Activated CD4-positive, alpha-beta T cell treated with anti-CD3 and anti-CD28 coated beads for 24 hours (primary cell): ENCODE measurements at regions not wholly inside any gene's neighbourhood (a gene's known extent, or its start where the extent isn't known, plus 50 kb on each side); places are given as distances from the start of the nearest gene placed in this dataset.
"Not testable (repeated sequence)": the region's sequence is repeated elsewhere in the genome, so short reads cannot be mapped to it uniquely, and the experiment has no call there.

Experiments used
- DNase-seq, 2 donors: peaks; one replicate each; pipeline ENCODE4 v3.0.0-alpha.2; 2020; ENCODE audit warnings: low read depth in 2 of 2

DNA sequence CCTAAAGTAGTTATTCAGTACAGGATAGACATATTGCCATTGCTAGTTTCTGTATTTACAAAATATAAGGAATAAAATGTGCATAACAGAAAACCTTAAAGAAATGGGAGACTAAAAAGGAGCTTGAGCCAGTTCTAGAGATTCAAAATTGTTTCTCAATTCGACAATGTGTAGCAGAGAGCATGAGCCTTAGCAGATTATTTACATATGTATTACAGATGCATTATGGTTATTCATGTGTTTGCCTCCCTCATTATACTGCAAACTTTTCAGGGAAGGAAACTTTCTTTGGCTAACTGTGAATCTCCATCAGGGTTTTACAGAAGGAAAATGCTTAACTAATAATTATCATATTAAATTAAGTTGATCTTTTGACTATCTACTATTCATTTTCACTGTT is 854.4 kb upstream of the SLC39A10 start:
- no peak for DNase-seq

DNA sequence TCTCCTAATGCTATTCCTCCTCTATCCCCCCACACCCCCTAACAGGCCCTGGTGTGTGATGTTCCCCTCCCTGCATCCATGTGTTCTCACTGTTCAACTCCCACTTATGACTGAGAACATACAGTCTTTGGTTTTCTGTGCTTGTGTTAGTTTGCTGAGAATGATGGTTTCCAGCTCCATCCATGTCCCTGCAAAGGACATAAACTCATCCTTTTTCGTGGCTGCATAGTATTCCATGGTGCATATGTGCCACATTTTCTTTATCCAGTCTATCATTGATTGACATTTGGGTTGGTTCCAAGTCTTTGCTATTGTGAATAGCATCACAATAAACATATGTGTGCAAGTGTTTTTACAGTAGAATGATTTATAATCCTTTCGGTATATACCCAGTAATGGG is 870.0 kb upstream of the SLC39A10 start:
- not testable (repeated sequence) for DNase-seq

DNA sequence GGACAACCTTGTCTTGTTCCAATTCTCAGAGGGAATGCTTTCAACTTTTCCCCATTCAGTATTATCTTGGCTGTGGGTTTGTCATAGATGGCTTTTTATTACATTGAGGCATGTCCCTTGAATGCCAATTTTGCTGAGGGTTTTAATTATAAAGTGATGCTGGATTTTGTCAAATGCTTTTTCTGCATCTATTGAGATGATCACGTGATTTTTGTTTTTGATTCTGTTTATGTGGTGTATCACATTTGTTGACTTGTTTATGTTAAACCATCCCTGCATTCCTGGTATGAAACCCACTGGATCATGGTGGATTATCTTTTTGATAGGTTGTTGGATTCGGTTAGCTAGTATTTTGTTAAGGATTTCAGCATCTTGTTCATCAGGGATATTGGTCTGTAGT is 885.6 kb upstream of the SLC39A10 start:
- DNase-seq, result not testable (repeated sequence)

DNA sequence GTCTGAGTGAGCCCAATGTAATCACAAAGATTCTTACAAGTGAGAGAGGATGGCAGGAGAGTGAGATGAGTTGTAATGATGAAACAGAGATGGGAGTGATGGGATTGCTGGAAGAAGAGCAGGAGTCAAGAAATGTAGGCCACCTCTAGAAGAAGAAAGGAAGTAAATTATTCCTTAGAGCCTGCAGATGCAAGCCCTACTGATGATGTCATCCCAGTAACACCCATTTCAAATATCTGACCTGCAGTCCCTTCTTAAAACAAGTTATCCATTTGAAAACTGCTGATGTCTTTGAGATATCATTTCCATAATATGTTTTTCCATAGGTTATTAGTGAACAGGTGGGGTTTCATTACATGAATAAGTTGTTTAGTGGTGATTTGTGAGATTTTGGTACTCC is 888.0 kb upstream of the SLC39A10 start:
- DNase-seq, result no peak

DNA sequence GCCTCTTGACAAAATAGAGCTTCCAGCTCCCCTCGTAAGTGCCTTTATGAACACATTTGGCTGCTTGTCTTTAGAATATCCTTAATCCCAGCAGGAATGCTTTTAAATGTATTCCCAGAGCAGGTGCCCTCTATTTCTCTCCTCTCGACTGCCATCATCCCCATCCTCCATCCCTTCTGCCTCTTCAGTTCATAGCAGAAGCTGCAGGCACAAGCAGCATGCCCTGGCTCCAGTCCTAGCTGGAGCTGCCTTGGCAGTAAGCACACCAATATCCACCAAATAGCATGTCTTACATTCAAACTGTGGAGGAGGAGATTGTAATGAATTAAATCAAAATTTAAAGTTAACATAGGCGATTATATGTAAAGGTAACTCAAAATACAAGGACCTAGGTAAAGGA is 891.3 kb upstream of the SLC39A10 start:
- no peak for DNase-seq

DNA sequence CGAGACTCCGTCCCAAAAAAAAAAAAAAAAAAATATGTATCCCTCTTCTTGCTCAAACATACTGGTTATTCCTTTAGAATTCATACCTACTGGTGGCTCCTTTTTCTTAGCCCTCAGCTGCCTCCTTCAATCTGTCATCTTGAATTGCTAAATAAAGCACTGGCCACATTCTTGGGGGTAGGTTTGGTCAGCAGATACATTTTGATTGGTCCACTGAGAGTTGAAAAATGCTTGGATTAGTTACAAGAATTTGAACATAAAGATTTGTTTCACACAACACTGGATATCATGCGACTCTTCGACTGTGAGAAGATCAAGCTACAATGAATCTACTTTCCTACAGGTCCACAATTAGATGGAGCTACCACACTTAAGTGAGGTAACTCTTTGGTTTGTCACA is 906.1 kb upstream of the SLC39A10 start:
- DNase-seq, result no peak

DNA sequence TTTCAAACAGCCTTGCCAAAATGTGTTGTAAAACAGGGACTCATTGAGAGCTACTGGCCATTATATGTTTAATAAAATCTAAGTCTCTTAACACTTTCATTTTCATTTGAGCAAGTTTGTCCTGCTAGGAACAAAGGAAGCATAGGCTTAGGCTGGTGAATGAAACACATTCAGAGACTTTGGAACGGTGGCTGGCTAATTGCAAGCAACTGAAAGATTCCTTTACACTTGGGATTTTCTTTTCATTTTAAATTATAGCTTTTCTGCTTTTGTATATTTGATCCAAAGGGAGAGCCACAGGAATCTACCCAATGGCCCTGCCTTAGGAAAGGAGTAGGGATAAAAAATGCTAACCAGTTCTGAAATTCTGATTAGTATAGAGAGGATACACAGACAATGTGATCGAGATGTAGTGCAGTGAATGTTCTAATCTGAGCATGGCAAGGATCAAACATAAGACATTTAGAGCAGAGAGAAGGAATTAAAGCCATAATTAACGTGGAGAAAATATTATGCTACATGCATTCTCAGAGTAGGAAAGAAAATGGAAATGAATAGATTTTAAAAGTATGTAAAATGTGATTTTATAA is 911.4 kb upstream of the SLC39A10 start:
- no peak for DNase-seq

DNA sequence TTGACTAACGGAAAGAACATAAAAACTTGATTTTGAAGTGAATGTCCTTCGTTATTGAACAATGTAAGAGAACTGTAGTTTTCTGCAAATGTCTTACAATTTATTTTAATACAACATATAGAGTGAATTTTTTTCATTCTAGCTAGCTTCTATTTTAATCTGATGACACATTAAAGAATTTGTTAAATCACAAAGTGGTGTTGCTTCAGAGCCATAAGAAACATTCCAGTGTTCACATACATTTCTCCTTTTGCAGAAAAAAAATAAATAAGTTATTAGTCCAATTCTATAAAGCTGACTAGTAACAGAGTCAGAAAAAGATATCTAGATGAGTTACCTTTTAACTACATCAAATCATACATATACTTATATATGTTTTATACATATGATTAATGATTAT is 914.3 kb upstream of the SLC39A10 start:
- no peak for DNase-seq

DNA sequence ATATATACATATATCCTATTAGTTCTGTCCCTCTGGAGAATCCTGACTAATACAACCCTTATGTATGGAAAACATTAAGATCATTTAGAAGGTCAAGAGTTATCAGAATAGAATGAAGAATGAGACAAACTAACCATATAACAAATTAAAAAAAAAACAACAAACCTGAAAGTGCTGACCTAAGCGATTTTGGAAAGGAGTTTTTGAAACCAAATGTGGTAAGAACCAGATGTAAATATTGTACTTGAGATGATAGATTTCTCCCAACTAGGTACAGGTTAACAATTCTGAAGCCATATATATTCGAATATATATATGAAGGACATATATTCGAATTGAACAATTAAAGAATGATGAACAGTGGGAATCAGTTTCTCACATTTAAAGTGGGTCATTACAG is 917.8 kb upstream of the SLC39A10 start:
- DNase-seq, result no peak

DNA sequence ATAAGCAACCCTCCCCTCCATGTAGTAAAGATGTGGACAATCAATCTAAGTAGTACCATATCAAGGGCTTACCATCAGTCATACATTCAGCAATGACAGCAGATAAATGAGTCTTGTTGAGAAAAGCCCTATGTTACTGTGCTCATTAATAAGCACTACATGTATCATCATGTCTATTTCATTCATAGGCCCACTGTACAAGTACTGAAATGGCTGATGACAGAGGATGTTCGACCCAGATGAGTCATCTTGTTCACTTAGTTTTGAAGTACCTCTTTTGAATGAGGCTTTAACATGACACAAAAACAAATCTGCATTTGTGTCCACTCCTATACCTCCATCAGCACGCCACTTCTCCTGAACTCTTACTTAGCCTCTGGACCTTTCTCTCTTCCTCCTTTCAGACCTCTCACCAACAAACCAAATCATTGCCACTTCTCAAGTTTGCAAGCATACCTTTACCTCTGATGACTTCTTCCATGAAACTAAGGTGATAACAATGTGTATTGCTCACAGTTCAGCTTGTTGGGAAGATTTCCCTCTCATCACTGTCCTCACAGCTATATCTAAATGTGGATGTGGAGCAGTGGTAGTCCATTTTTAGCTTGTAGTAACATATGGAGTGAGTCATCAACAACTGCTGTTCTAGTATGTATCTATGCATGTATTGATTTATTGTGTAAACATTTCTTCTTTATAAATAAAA is 921.0 kb upstream of the SLC39A10 start:
- no peak for DNase-seq

DNA sequence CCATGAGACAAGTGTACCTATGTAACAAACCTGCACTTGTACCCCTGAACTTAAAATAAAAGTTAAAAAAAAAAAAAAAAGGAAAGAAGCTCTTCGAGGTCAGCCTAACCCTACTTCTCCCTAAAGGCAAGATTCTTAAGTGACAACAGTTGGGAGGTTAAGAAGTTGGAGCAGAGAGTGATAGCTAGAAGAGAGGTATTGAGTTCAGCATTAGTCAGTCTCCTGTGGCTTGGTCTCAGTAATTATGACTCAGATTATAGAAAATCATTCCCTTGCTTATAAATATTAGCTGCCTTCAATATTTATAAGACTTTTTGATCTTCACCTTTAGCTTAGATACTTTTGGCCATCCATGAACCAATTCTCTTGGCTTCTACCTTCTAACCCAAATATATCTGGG is 926.8 kb upstream of the SLC39A10 start:
- no peak for DNase-seq

DNA sequence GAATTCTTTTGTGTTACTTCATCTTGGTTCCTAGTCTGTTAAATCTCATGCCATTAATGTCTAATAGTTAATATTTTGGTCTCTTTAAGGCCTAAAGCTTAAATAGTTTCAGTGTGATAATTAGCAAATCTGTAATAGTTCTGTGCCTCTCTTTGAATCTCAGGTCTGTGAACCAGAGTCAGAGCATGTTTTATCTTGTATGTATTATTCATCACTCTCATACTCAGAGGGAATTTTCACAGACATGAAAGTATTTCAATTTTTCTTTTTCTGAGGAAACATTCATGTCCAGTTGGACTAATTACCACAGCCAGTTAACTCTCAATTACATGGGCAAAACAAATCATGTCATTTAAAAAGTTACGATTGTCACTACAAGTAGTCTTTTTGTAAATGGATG is 931.9 kb upstream of the SLC39A10 start:
- no peak for DNase-seq

DNA sequence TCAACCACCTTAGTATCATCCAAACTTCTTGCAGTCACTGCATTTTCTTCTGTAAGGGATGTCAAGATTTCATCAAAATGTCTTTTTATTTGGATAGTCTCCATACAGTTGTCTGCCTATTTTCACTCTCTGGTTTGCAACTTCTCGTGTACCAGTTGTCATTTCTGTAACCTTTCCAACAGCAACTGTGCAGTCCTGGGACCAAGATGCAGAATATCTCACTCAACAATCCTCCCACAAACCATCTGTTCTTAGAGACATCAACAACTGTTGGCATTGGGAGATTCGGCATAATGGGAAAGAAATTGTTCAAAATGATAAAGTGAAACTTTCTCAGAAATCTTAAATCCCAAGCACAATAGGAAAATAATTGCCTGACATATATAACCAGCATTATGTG is 933.6 kb upstream of the SLC39A10 start:
- DNase-seq, result no peak

DNA sequence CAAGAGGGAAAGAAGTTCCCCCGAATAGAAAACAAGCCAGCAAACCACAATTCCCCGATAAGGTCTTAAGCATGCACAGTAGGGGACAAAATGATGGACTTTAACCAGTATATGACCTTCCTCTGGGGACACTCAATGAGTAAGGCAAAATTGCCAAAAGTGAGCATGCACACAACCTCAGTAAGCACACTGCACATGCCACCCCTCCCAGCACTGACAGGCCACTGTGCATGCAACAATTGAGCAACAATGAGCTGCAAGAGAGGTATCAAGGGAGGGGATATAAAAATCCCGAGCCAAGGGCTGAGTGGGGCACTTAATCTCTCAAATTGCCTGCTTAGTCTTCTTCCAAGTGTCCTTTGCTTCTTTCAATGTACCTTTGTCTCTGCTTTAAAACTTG is 935.8 kb upstream of the SLC39A10 start:
- DNase-seq, result no peak

DNA sequence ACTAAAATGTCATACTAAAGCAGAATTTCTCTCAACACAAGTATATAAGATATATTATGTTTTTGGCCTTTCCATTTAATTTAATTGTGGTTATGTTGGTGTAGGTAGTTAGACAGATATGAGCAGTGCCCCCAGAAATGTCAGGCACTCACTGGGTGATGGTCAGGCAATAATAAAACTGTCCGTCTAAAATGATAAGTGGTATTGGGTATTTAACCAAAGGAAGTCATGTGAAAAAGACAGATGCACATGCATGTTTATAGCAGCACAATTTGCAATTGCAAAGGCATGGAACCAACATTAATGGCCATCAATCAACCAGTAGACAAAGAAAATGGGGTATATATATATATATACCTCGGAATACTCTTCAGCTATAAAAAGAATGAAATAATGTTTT is 936.6 kb upstream of the SLC39A10 start:
- no peak for DNase-seq

DNA sequence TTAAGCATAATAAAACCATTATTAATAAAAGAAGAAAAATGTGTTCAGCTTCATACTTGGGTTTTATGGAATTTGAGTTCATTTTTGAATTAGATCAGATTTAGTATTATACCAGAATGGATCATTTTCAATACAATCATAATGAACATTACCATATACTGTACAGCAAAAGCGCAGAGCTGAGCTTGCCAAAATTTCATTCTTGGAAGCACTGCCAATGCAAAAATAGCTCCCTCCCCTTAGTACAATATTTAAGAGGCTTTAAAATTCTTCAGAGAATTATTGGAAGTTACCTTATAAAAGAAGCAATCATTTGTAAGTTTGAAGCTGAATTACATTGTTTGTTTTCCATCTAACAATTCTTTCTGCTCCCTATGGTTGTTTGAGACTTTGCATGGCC is 938.1 kb upstream of the SLC39A10 start:
- no peak for DNase-seq

DNA sequence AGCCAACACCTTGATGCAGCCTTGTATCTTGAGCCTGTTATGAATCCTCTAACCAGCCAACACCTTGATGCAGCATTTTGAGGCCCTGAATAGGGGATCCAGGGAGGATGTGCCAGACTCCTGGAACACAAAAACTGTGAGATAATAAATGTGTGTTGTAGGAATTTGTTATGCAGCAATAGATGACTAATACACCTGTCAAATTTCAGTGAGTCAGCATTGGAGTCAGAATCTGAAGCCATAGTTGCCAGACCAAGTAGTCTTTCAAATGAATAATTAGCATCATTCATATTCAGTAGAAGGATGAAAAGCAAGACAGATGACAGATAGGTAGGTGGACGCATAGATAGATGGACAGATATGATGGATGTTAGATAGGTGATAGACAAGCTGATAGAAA is 942.5 kb upstream of the SLC39A10 start:
- no peak for DNase-seq

DNA sequence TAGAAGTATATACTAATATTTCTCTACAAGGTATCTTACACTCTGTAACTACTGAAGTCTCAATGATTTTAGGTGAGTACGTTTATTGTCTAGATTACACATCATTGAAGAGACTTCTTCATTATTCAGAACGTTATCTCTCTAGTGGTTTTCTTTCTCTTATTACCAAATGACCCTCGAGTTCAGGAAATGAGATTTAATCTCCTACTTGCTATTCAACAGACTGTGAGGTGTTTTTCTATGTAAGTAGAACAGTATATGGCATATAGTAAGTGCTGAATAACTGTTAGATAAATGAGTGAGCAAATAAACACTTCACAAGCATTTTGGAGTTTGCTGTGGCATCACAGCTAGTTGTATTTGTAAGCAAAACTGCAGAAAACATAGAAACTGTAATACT is 947.2 kb upstream of the SLC39A10 start:
- DNase-seq, result no peak

DNA sequence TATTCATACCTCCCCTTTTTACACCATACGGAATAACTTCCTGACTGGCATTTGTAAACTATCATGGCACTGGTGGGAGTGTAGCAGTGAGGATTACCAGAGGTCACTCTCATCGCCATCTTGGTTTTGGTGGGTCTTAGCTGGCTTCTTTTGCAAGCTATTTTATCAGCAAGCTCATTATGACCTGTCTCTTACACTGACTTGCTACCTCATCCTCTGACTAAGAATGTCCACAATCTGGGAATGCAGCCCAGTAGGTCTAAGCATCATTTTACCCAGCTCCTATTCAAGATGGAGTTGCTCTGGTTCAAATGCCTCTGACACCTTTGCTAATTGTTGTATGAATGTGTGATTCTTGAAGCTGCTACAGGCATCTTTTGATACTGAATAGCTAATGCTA is 950.8 kb upstream of the SLC39A10 start:
- DNase-seq, result no peak

DNA sequence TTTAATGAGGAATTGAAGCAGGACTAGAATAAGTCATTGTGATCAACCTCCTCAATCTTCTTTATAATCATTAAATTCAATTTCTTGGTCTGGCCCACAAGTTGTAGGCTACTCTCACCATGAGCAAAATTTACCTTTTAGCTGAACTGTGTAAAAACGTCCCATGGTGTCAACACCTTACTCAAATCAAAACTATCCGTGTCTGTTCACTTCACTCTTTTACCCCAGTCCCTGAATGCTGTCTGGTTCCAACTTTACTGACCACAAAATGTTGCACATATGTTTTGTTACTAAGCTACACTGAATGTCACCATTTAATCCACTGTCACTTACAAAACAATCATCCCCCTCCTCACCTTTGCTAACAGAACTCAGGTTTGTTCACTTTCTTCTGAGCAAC is 951.6 kb upstream of the SLC39A10 start:
- DNase-seq, result no peak

DNA sequence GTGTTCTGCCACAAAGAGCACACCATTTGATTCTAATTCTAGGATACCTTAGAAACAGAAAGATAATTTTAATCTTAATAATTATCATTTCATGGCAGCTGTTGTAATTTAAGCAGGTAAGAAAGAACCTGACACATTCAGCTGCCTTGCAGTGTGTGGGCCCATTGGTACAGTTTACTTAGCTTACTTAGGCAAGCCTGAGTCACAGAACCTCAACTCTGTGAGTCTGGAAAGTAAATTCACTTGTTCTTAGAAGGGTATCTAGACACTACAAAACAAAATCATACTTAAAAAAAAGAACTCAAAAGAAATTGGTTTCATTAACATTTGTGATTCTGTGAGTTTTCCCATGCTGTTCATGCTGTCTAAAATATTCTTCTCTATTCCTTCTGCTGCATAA is 956.3 kb upstream of the SLC39A10 start:
- no peak for DNase-seq

DNA sequence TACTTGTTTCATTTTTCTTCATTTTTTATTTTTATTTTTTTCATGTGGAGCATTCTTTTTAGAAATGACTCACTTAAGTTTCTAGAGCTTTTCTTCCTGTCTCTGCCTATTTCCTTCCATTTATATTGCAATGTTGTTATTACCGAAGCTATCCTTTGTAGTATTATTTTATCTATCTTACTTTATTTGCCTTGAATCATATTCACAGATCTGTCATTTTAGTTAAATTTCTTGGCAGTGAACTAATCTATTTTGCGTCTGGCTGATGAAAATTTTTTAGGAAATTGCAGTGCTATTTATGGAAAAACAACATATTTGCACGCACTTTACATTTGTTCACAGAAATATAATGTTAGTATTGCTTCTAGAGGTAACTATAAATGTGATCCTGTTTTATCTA is 956.9 kb upstream of the SLC39A10 start:
- DNase-seq, result no peak

DNA sequence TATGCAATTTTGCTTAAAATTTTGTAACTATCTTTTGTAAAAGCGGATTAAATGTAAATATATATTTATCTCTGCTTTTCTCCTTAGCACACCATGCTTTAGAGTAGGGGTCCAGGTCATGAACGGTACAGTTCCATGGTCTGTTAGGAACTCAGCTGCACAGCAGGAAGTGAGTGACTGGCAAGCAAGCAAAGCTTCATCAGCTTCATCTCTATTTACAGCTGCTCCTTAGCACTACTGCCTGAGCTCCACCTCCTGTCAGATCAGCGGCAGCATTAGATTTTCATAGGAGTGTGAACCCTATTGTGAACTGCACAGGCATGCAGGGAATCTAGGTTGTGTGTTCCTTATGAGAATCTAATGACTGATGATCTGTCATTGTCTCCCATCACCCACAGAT is 959.0 kb upstream of the SLC39A10 start:
- no peak for DNase-seq

DNA sequence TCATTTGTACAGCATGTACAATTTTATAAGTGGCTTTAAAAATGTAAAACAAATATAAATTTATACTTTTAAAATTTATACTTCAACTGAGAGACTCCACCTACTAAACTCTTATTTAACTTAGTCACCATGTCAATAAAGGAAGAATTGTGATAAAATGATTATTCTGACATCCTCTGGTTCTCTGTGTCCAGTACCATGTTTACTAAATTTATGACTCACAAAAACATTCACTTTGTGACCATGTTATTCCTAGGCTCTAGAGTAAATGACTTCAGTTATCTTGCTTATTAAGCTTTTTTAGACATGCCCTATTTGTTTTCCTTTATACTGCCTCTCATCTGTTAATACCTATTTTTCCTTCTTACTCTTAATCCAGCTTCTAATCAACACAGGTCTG is 959.6 kb upstream of the SLC39A10 start:
- no peak for DNase-seq
